GM03348 (cell line): ENCODE measurements at regions not wholly inside any gene's neighbourhood (a gene's known extent, or its start where the extent isn't known, plus 50 kb on each side); places are given as distances from the start of the nearest gene placed in this dataset.

ENCODE experiments used
- DNase-seq: peaks from one replicate; pipeline ENCODE4 v3.0.0; 2012; ENCODE audit warnings: low spot score

DNA sequence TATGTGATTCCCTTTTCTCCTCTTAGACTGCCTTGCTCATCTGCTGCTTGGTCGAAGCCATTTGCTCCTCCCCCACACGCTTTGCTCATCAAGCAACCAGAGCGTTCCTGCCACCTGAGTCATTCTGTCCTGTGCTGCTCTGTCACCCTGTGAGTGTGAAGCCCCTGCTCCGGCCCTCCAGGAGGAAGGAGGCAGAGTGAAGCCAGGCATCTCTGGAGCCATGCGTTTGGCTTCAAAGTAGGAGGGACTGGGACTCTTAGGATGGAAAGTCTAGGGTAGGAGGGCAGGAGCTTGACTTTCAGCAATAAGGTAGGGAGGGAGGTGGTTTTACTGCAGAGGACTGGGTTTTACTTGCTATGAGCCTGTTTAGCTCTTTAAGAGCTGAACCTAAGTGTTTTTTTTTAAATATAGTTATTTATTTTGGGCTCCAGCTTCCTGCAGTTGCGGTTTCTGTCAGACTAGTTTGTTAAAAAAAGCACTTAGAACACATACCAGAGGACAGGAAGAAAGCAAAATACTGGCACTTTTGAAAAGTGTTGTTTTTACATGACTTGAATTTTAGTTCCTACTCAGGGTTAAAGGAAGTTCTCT, 63.6 kb downstream of the SPINK2 start:
- peak; percentile 83 for DNase-seq

- DNase-seq, result peak; percentile 74
Observed at GRCh38 chr4:56757261-56757746, 64.2 kb downstream of the SPINK2 start.

GRCh38 chr4:56755901-56756300, 65.6 kb downstream of the SPINK2 start:
- no peak for DNase-seq

GRCh38 chr4:56752985-56753384, 68.5 kb downstream of the SPINK2 start:
- DNase-seq, result no peak

- no peak for DNase-seq
Observed at GRCh38 chr4:56750231-56750630, 69.1 kb upstream of the HOPX start.

- no peak for DNase-seq
Observed at GRCh38 chr4:56748271-56748670, 67.2 kb upstream of the HOPX start.

DNA sequence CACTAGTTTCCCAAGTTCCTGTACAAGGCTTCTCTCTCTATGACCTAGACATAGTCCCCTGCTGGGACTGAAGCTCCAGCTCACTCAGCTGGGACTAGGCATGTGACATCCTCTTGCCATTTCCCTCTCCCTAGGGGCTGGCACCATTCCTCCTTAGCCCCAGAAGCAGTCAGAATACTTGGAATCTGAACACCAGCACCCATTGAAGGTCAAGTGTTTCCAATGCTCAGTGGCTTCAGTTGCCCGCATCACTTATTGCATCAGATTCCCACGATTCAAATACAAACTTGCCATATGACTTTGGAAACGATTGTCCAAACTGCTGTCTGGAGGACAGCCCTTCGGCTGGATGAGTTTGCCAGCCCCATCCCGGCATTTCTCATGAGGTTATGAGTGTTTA, 65.5 kb upstream of the HOPX start:
- no peak for DNase-seq

GRCh38 chr4:56745042-56745441, 63.9 kb upstream of the HOPX start:
- no peak for DNase-seq

GRCh38 chr4:56744030-56744429, 62.9 kb upstream of the HOPX start:
- no peak for DNase-seq

DNA sequence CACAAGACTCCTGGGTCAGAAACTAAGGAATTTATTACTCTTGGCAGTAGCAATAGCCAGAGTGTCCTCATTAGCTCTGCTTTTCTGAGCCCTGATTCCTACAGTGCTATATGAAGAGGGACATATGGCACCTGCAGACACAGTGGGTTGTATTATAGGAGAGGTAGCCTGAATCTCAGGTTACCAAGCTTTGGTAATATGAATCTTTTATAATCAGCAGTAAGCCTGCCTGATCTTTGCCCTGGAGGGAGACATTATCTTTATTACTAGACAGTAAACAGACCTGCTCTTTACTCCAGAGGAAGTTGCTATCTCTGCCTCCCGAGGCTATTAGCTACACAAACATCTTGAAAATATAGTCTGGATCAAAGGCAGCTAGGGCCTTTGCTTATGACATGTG, 62.5 kb upstream of the HOPX start:
- no peak for DNase-seq

DNA sequence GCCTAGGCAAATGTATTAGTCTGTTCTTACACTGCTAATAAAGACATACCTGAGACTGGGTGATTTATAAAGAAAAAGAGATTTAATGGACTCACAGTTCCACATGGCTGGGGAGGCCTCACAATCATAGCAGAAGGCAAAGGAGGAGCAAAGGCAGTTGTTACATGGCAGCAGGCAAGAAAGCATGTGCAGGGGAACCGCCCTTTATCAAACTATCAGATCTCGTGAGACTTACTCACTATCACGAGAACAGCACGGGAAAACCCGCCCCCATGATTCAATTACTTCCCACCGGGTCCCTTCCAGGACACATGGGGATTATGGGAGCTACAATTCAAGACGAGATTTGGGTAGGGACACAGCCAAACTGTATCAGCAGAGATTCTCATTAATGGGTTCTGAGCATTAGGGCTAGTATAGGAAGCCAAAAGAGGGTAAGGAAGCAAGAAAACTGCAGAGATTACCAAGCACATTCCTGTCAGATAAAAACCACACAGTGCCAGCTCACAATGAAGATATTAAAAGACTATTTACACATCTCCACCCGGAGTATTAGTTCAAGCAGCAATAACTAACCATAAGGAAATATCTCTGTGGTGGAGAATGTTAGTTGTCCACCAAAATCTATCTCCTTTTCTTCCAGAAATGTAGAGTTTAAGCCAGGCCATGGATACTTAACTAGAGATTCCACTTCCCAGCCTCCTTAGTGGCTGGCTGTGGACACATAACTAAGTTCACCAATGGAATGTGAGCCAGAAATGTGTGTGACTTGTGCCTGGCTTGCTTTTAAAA, 61.2 kb upstream of the HOPX start:
- DNase-seq, result peak; percentile 14

DNA sequence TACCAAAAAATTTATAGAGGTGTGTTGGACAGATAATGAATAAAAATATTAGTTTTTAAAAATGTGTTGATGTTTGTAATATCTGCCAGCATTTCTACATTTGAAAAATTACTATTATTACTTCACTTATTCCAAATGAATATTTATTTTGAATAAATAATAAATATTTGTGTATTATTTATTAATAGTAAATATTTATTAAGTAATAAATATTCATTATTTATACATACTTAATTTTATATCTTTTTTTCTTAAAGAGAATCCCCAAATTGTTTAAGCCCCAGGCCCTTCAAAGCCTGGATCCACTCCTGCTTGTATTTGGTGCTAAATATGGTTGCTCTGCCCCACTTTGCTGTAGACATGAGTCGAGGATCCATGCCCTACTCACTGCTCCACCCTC, 60.5 kb upstream of the HOPX start:
- no peak for DNase-seq

DNA sequence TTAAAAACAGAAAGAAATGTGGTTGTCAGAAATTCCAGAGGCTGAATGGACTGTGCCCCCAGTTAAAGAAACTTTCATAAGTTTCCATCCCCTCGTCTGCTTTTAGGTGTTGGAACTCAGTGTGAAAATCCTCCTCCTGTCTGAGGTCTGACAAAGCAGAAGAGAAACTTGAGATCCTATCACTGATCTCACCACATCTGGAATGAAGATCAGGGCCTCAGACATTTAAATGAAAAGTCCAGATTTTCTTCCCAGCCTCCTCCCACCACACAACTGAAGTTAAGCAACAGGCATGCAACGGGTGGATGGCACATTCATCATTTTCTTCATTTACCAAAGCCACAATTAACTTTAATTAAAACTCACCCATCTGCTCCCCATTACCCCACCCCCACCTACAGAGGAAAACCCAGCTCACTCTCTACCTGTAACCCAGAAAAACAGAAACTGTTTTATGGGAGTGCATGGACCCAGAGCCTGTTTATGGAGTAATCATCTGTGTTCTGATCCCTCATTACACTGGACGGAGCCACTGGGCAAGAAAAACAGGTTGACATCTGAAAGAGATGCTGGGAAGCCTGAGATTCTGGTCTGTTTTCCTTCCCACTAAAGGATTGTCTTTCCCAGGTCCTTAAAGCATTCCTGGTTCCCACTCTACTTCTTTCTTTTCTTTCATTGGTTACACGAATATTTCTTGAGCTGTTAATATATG, 58.1 kb upstream of the HOPX start:
- DNase-seq, result peak; percentile 33

GRCh38 chr4:56737666-56738065, 56.6 kb upstream of the HOPX start:
- DNase-seq, result no peak

- no peak for DNase-seq
Observed at GRCh38 chr4:56733352-56733751, 52.3 kb upstream of the HOPX start.

GRCh38 chr4:56732301-56732700, 51.2 kb upstream of the HOPX start:
- DNase-seq, result no peak

DNA sequence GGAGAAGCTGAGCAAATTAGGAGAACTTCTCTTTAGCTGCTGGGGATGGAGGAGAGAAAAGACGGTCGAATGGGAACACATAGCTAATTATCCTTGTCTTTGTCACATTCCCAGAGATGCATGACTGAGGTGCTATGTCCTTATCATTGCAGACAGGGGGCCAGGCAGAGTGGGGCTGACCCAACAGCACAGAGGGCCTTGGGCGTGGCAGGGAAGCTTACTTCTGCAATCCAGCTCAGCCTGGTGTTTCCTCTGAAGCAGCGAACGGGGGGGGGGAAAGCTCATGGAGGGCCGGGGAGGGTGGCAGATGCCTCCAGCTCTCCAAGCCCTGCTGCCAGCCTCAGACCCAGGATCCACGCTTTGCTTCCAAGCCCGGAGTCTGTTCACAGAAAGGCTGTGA, 50.8 kb upstream of the HOPX start:
- DNase-seq, result no peak
